Mesothelial cell of epicardium (in vitro differentiated cells): ENCODE measurements at regions not wholly inside any gene's neighbourhood (a gene's known extent, or its start where the extent isn't known, plus 50 kb on each side); places are given as distances from the start of the nearest gene placed in this dataset.

Source experiments
- DNase-seq, 2 experiments: peaks; one replicate each; pipeline ENCODE4 v3.0.0; 2021; ENCODE audit warnings: low spot score in 2 of 2; ENCODE audit not compliant: unreplicated experiment in 2 of 2
- H3K27ac Mint-ChIP-seq: 2 replicates; pipeline ENCODE4 v1.8.0; 2021; ENCODE audit warnings: mixed read lengths
- H3K27me3 Mint-ChIP-seq: 2 replicates; pipeline ENCODE4 v1.8.0; 2021; ENCODE audit warnings: low read depth, mixed read lengths
- H3K36me3 Mint-ChIP-seq: 2 replicates; pipeline ENCODE4 v1.8.0; 2021; ENCODE audit warnings: mixed read lengths
- H3K4me1 Mint-ChIP-seq: 2 replicates; pipeline ENCODE4 v1.8.0; 2021; ENCODE audit warnings: mixed read lengths
- H3K4me3 Mint-ChIP-seq: 2 replicates; pipeline ENCODE4 v1.8.0; 2021; ENCODE audit warnings: mild to moderate bottlenecking, moderate library complexity, mixed read lengths
- H3K9me3 Mint-ChIP-seq: 2 replicates; pipeline ENCODE4 v1.8.0; 2021; ENCODE audit warnings: mixed read lengths
- TF ChIP-seq, protein P1 (sequence below): fragments of 200-600 bp; sonication (generic); IDR thresholded peaks from one replicate; pipeline ENCODE4 v1.5.0; 2021; ENCODE audit warnings: antibody characterized with exemption; ENCODE audit not compliant: unreplicated experiment

DNA sequence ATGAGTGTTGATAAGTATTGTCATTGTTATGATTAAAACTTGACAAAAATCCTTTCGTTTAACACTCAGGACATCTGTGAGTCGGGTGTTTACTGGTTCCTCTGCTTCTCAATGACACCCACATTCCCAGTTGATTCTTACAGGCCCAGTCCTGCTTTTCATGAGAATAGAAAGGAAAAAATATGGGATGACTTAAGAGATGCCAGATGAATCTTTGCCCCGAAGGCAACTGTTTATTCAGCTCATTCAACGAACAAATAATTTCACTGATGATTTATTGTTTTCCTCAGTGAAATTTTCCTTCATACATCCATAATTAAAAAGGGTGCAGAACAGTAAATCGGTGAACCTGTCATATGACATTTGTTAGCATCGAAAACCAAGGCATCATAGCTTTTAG is 452.4 kb upstream of the WWC1 start:
- Mint-ChIP-seq H3K27ac (peak overlapping the region; percentile 40), H3K4me3 (no peak overlapping the region), H3K9me3 (no peaks in the 10 kb centered on the region), H3K36me3 (no peaks in the 10 kb centered on the region), H3K4me1 (peaks cover 25% of the 10 kb centered on the region), H3K27me3 (no peaks in the 10 kb centered on the region)
- DNase-seq, result no peak
- TF ChIP-seq, protein P1, sequence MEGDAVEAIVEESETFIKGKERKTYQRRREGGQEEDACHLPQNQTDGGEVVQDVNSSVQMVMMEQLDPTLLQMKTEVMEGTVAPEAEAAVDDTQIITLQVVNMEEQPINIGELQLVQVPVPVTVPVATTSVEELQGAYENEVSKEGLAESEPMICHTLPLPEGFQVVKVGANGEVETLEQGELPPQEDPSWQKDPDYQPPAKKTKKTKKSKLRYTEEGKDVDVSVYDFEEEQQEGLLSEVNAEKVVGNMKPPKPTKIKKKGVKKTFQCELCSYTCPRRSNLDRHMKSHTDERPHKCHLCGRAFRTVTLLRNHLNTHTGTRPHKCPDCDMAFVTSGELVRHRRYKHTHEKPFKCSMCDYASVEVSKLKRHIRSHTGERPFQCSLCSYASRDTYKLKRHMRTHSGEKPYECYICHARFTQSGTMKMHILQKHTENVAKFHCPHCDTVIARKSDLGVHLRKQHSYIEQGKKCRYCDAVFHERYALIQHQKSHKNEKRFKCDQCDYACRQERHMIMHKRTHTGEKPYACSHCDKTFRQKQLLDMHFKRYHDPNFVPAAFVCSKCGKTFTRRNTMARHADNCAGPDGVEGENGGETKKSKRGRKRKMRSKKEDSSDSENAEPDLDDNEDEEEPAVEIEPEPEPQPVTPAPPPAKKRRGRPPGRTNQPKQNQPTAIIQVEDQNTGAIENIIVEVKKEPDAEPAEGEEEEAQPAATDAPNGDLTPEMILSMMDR, result no peak

- TF ChIP-seq, protein P1, result no peak
- Mint-ChIP-seq H3K4me1 (peaks cover 28% of the 10 kb centered on the region), H3K4me3 (no peak overlapping the region), H3K27ac (no peak overlapping the region), H3K36me3 (no peaks in the 10 kb centered on the region), H3K27me3 (no peaks in the 10 kb centered on the region), H3K9me3 (no peaks in the 10 kb centered on the region)
- no peak for DNase-seq
Measured at GRCh38 chr5:167840527-167841130, 450.8 kb upstream of the WWC1 start.

DNA sequence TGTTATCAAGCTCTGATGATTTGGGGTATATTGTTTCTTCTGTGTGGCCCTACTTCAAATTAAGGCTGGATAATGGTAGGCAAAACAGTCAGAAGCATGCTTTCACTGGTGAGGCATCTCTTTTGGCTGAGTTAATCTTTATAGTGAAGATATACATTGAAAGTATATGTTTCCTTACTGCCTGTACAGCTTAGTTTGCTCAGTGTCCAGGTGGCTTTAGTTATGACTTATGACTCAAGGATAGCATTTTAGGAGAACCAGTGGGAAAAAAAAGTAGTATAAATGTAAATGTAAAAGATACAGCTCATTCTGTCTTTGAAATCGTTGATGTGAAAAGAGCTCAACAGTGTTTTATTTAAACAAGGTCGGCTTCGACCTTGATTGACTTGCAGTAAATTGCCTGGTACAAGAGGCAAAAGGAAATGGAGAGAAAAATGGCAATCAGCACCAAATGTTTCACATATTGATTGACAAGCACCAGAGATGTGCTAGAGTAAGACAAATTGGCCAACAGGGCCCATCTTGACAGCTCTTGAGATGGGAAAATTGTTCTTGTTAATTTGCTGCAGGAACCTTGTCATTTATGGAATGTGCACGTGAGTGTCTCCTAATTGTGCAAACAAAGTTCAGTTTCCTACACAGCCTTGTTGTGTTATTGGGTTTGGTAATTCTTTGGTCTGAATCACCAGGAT is 447.4 kb upstream of the WWC1 start:
- no peak overlapping the region for H3K4me3 Mint-ChIP-seq
- peaks cover 17% of the 10 kb centered on the region for H3K4me1 Mint-ChIP-seq
- H3K27ac Mint-ChIP-seq, result no peak overlapping the region
- DNase-seq, result no peak
- H3K27me3 Mint-ChIP-seq, result no peaks in the 10 kb centered on the region
- peaks cover 4% of the 10 kb centered on the region for H3K9me3 Mint-ChIP-seq
- no peaks in the 10 kb centered on the region for H3K36me3 Mint-ChIP-seq
- TF ChIP-seq, protein P1, result no peak

- Mint-ChIP-seq H3K4me1 (peaks cover 4% of the 10 kb centered on the region), H3K36me3 (no peaks in the 10 kb centered on the region), H3K9me3 (peaks cover 9% of the 10 kb centered on the region), H3K4me3 (no peak overlapping the region), H3K27me3 (no peaks in the 10 kb centered on the region), H3K27ac (no peak overlapping the region)
- no peak for DNase-seq
- TF ChIP-seq, protein P1, result no peak
Measured at GRCh38 chr5:167845952-167846351, 445.5 kb upstream of the WWC1 start.

DNA sequence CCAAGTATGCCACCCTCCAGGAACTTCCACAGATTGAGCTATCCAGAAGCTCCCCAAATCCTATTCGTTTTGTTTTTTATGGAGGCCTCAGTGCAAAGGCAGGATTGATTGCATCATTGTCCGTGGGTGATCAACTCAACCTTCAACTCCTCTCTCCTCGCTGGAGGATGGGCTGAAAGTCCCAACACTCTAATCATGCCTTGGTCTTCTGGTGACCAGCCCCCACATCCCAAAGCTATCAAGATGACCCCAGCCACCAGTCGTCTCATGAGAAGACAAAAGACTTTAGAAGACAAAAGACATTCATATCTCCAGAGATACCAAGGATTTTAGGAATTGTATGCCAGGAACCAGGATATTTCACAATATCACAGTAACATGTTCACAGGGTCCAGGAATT is 441.6 kb upstream of the WWC1 start:
- TF ChIP-seq, protein P1, result no peak
- Mint-ChIP-seq H3K4me3 (no peak overlapping the region), H3K27ac (no peak overlapping the region), H3K4me1 (peaks cover 2% of the 10 kb centered on the region), H3K27me3 (no peaks in the 10 kb centered on the region), H3K36me3 (peaks cover 3% of the 10 kb centered on the region), H3K9me3 (peaks cover 12% of the 10 kb centered on the region)
- DNase-seq, result no peak
